AG09309 (cell line): ENCODE measurements at regions not wholly inside any gene's neighbourhood (a gene's known extent, or its start where the extent isn't known, plus 50 kb on each side); places are given as distances from the start of the nearest gene placed in this dataset.
A peak's percentile ranks its signal among the peaks of the same experiment; 100 is the strongest.

Experiments
- DNase-seq: peaks from one replicate; pipeline ENCODE4 v3.0.0-alpha.2; 2010; ENCODE audit warnings: low read depth
- H3K4me3 ChIP-seq: 2 replicates; pipeline ENCODE4 v1.5.1; 2011; ENCODE audit warnings: mild to moderate bottlenecking, low read depth, low read length, moderate library complexity; ENCODE audit not compliant: control insufficient read depth
- TF ChIP-seq, protein P1 (sequence below): IDR thresholded peaks from 2 replicates; pipeline ENCODE4 v1.5.1; 2011; ENCODE audit warnings: mild to moderate bottlenecking, low read depth, low read length, inconsistent platforms; ENCODE audit not compliant: insufficient read depth, control insufficient read depth; ENCODE audit errors: missing control alignments

DNA sequence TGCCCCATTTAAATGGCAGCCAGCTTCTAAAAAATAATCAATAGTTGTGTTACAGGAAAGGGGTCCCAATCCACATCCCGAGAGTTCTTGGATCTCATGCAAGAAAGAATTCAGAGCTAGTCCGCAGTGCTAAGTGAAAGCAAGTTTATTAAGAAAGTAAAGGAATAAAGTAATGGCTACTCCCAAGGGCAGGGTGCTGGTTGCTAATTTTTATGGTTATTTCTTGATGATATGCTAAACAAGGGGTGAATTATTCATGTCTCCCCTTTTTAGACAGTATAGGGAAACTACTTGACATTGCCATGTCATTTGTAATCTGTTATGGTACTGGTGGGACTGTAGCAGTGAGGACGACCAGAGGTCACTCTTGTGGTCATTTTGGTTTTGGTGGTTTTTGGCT, 591.3 kb downstream of the LRFN5 start:
- no peak overlapping the region for H3K4me3 ChIP-seq
- DNase-seq = no peak
- TF ChIP-seq, protein P1, sequence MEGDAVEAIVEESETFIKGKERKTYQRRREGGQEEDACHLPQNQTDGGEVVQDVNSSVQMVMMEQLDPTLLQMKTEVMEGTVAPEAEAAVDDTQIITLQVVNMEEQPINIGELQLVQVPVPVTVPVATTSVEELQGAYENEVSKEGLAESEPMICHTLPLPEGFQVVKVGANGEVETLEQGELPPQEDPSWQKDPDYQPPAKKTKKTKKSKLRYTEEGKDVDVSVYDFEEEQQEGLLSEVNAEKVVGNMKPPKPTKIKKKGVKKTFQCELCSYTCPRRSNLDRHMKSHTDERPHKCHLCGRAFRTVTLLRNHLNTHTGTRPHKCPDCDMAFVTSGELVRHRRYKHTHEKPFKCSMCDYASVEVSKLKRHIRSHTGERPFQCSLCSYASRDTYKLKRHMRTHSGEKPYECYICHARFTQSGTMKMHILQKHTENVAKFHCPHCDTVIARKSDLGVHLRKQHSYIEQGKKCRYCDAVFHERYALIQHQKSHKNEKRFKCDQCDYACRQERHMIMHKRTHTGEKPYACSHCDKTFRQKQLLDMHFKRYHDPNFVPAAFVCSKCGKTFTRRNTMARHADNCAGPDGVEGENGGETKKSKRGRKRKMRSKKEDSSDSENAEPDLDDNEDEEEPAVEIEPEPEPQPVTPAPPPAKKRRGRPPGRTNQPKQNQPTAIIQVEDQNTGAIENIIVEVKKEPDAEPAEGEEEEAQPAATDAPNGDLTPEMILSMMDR = no peak

DNA sequence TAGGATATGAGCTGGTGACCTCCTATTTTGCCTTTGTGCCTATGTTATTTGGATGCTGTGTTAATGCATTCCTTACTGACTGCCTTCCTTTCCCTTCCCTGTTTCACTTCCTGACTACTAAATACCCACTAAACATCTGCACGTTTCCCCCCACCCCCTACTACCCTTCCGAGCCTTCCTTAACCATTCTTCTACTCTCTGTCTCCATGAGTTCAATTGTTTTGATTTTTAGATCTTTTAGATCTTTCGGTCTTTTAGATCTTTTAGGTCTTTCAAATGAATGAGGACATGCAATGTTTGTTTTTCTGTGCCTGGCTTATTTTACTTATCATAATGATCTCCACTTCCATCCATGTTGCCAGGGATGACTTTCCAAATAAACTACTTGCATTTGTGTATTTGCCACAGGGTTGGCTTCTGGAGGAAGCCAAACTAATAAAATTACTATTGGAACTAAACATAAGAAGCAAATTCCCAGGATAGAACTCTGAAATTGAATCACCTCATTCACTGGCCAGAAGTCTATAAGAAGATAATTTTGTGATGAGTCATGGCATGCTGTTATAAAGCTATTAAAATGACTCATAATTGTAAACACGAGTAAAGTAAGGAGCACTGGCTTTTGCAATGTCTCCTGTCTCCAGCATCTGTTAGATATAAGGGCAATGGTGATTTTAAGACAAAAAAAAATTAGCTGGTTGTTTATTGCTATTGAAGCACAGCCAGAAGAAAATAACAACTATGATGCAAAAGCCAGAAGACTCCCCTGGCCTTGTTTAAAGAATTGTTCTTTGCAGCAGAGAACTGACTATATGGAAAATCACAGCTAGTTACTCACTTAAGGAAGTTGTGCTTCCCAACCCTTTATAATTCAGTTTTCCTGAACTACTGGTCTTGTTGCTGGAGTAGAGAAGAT, 586.3 kb downstream of the LRFN5 start:
- TF ChIP-seq, protein P1 = no peak
- no peak overlapping the region; the same call in 1 of the 2 replicates for H3K4me3 ChIP-seq
- DNase-seq = peak; percentile 99

DNA sequence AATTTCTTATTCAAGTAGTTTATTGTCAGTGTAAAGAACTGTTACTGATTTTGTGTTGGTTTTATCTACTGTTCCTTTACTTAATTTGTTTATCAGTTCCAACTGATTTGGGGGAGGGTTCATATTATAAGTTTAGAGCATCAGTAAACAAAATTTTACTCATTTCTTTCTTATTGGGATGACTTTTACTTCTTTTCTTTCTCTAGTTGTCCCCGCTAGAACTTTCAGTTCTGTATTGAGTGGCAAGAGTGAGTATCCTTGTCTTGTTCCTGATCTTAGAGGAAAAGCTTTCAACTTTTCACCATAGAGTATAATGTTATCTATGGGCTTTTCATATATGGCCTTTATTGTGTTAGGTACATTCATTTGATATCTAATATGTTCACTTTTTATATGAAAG, 584.1 kb downstream of the LRFN5 start:
- TF ChIP-seq, protein P1 = no peak
- DNase-seq = no peak
- no peak overlapping the region for H3K4me3 ChIP-seq

DNA sequence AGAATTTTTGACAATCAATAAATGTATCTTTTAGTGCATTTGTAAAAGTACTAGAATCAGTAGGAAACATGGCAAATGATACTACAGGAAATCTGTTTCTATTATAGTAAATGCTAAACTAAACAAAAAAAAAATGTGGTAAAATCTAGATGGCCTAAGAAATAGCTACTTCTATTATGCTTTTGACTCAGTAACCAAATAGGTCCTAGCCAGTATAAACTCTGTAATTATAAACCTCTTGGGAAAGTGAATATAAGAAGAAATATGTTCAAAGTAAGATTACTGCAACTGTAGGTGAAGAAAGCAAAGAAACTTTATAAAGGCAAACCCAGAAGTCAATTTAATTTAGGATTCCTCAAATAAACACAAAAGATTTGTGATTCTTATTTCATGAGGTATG, 581.2 kb downstream of the LRFN5 start:
- H3K4me3 ChIP-seq = no peak overlapping the region
- TF ChIP-seq, protein P1 = no peak
- no peak for DNase-seq

DNA sequence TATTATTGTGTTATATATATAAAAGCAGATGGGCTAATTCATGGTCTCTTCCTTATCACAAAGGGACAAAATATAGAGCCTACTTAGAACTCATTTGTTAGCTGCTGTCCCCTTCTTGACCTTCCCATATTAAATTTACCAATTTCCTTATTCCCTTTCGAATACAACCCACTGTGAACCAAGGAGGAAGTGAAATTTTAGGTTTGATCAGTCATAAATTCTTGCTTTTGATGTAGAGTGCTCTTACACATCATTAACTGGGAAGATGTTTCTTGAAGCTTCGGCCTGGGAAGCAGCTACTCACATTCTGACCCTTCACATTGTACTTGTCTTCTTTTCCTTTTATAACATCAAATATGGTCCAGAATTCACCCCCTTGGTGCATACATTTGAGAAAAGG, 579.0 kb downstream of the LRFN5 start:
- H3K4me3 ChIP-seq = no peak overlapping the region
- TF ChIP-seq, protein P1 = no peak

DNA sequence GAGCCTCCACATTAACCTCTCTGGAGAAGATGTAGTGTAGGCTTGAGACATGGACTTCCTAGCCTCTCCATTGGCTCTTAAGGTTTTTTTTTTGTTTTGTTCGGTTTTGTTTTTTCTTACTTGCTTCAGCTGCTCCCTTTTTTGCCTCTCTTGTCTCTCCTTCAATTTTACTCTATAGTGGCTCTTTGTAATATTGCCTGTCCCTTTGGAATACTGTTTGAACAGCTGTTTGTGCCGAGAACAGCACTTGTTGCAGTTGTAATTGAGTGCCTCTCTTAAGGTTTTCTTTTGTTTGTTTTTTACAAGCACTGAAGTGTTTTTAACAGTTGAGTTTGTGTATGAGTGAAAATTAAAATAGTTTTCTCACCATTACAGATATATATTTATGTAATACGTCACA, 567.7 kb downstream of the LRFN5 start:
- TF ChIP-seq, protein P1 = no peak
- no peak for DNase-seq
- no peak overlapping the region for H3K4me3 ChIP-seq

More for the DNA sequence above, 579.0 kb downstream of the LRFN5 start:
- DNase-seq = no peak
